GM19468 (cell line): ENCODE measurements at regions not wholly inside any gene's neighbourhood (a gene's known extent, or its start where the extent isn't known, plus 50 kb on each side); places are given as distances from the start of the nearest gene placed in this dataset.

Experiments used
- ATAC-seq: cut with Tn5 transposase; IDR thresholded peaks from one replicate; pipeline ENCODE4 v1.9.1; 2021; ENCODE audit warnings: mild to moderate bottlenecking, moderate library complexity, moderate number of reproducible peaks; ENCODE audit not compliant: unreplicated experiment; ENCODE audit errors: extremely low read depth

DNA sequence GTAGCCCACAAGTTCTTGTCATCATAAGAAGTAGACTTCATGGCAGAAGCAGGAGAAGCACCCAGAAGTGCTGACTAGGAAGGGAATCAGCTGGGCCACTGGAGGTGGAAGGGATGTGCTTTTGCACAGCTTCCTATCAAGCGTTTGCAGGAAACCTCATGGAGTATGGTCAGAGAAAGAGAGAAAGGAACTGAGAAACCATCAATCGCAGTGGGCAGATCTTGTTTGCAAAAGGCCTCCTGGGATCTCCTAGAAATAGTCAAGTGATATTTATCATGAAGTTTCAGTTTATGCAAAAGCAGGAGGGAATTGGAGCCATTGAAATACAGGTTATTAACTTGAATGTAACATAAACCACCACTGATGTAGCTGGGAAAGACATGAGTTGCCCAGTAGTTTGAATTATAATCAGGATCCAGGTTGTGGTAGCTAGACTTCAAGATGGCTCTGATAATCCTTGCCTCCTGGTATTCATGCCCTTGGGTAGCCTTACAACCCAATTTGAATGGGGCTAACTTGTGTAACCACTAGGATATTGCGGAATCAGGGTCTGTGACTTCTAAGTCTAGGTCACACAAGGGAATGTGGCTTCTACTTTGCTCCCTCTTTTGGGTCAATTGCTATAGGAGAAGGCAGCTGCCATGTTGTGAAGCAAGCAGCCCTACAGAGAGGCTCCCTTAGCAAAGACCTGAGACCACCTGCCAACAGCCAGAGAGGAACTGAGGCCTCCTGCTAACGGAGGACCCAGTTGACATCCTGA lies 69.8 kb upstream of the TCF4 start:
- ATAC-seq = no peak

DNA sequence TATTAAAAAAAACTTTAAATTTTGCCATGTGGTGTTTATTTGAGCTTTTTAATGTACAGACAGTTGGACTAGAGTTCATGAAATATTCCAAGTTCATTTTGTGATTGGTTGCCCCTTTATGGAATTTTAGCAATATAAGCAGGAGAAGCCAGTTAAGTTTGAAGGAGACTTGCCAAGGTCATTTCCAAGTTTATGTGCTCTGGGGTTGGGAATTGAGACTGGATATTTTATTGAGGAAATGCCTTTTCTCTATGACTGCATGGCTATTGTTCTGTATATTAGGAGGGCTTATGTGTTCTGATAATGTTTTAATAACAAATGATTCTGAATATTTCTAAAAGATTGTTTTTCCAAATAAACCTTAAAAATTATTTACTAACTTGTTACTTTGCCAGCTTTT lies 67.0 kb upstream of the TCF4 start:
- ATAC-seq = no peak

DNA sequence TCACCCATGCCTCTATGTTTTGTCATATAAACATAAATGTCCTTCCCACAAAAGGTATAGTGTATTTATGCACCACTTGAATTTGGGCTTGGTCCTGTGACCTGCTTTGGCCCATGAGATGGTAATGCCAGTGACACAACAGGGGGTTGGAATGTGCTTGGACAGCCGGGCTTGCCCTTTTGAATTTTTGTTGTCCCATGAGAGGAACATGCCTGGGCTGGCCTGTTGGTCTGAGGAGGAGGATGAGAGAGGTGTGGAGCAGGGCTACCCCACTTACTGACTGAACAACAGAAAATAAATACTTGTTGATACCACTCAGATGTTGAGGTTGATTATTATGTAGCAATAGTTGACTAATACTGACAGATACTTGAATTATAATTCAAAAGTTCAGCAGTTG lies 63.2 kb upstream of the TCF4 start:
- no peak for ATAC-seq

DNA sequence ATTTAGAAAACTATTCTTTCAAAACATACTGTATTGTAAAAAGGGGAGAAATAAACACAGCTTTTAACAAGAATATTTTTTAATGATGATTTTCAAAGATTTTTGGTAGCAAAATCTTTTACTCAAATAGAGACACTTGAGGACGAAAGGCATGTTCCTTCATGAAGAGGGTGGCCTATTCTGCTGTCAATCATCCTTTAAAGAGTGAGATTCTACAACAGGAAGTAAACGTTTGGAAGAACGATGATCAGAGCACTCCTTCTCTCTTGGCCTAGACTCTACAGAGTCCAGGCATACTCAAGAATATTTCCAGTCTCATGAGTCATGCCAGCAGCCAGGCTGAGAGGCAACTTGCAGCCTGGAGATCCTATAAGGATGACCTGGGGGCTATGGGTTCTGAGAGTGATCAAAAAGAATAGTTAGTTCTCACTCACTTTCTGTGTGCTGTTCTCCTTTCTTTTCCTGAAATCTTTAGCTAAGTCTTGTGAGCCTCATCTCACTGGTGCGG lies 62.4 kb upstream of the TCF4 start:
- ATAC-seq = no peak

DNA sequence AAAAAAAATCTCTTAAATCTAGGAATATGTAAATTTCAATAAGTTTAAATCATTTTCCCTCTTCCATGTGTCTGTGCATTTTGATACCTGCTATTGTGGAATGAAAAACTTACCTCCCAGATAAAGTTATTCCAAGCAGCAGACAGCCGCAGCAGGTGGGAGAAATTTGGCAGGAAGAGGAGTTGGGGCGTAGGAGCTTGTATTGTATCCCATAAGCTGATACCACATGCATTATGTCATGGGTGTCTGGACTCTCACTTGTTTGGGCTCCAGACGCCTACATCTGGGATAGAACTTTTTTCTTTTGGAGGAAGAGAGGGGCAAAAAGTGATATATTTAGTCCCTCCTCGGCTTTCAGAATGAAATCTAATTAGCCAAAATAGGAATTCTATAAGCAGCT lies 59.3 kb upstream of the TCF4 start:
- no peak for ATAC-seq

DNA sequence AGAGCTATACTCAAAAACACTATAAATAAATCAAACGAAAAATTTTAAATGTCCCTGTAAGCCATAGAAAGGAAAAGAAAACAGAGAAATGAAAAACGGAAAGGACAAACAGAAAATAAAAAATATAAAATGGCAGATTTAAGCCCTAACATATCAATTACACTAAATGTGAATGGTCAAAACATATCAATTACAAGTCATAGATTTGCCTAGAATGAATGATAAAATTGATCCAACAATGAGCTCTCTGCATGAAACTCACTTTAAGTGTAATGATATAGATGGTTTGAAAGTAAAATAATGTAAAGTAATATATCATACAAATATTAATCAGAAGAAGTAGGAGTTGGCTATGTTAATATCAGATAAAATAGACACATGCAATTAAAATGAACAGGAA lies 54.2 kb upstream of the TCF4 start:
- ATAC-seq = no peak

DNA sequence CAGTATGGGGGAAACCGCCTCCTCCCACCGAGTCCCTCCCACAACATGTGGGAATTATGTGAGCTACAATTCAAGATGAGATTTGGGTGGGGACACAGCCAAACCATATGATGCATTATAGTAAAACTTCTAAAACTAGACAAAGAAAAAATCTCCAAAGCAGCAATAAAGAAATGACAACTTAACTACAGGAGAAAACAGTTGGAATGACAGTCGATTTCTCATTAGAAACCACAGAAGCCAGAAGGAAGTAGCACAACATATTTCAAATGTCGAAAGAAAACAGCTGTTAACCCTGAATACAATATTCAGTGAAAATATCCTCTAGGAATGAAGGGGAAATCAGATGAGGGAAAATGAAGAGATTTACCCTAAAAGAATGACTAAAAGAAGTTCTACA lies 53.5 kb upstream of the TCF4 start:
- ATAC-seq = no peak
